ENCODE measurements at regions not wholly inside any gene's neighbourhood (a gene's known extent, or its start where the extent isn't known, plus 50 kb on each side); places are given as distances from the start of the nearest gene placed in this dataset.
"Not testable (repeated sequence)": the region's sequence is repeated elsewhere in the genome, so short reads cannot be mapped to it uniquely, and the experiment has no call there.

DNA sequence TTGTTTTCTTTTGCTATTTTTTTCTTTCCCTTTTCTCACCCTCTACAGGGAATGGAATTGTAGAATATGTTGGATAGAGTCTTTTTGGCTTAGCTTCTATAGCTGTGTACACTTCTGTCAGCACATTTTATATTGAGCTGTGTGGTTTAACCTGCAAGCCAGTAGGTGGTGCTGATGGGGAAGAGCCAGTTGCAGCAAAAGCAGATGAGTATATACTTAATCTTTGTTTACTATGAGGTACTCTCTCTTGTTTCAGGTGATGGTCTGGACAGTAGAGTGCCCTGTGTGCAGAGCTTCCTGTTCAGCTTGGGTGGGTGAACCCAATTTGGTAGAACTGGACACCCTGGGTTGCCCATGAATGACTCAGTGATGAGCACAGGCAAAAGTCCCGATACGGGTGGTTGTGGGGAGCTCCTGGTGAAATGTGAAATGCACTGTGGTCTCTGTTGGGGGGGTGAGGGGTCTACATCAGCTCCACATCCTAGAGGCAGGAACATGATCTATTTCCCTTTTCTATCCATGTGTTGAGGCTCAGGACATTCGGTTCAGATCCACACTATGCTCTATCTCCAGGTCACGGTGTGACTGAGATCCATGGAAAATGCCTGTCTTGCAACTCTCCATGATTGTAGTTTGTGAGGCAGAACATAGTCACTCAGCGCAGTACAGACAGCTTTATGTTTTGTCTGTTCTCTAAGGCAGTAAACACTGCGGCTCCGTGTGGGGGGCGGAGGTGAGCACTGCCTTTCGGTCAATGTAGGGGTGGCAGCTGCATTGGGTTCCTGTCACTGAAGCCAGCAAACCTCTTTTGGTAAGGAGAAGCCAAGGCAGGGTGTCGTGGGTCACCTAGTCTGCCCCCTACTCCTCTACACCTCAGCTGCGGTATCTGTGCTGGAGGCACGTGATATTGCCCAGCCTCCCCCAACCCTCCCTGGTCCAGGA is 353.2 kb downstream of the PRR16 start:
- no peak for DNase-seq (ENCODE audit: low read depth)

DNA sequence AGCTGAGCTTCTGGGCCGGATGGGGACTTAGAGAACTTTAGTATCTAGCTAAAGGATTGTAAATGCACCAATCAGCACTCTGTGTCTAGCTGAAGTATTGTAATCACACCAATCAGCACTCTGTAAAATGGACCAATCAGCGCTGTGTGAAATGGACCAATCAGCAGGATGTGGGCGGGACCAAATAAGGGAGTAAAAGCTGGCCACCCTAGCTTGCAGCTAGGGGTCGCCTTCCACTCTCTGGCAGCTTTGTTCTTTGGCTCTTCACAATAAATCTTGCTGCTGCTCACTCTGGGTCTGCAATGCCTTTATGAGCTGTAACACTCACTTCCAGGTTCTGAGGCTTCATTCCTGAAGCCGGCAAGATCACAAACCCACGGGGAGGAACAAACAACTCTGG is 354.0 kb downstream of the PRR16 start:
- no peak for DNase-seq (ENCODE audit: low read depth)

DNA sequence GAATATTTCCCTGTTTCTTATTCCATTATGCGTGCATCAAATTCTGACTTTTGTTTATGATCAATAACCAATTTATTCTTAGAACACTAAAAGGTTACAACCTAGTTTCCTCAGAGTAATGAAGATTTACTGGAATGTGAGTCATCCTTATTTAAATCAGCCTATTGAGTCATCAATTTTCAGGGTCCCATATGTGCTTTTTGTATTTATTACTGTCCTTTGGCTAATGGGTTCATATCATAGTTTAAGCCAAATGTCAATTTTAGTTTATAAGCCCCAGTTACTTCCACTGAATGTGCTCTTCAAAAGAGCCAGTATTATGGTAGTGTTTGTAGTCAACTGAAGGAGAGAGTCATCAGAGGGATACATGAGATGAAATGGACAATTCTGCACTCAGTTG is 359.2 kb downstream of the PRR16 start:
- no peak for DNase-seq (ENCODE audit: low read depth)

DNA sequence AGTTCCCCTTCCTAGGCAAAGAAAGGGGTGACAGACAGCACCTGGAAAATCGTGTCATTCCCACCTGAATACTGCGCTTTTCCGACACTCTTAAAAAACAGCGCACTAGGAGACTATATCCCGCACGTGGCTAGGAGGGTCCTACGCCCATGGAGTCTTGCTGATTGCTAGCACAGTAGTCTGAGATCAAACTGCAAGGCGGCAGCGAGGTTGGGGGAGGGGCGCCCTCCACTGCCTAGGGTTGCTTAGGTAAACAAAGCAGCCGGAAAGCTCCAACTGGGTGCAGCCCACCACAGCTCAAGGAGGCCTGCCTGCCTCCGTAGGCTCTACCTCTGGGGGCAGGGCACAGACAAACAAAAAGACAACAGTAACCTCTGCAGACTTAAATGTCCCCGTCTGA is 367.5 kb downstream of the PRR16 start:
- not testable (repeated sequence) for DNase-seq (ENCODE audit: low read depth)

DNA sequence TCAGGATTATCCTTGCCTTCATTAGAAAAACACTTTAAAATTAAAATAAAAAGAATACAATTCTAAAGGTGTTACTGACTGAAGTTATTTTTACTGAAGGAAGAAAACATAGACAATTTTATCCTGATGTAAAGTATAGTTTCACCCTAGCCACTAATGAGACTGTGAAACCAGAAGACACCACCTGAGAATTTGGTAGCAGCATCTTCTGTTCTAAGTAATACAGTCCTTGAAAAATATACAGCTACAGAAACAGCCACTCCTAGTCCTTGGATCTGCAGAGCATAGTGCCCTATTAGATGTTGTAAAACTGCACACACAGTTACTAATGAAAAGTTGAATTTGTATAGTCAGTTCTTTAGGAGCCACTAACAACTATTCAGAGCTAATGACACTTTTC is 377.7 kb downstream of the PRR16 start:
- no peak for DNase-seq (ENCODE audit: low read depth)

DNA sequence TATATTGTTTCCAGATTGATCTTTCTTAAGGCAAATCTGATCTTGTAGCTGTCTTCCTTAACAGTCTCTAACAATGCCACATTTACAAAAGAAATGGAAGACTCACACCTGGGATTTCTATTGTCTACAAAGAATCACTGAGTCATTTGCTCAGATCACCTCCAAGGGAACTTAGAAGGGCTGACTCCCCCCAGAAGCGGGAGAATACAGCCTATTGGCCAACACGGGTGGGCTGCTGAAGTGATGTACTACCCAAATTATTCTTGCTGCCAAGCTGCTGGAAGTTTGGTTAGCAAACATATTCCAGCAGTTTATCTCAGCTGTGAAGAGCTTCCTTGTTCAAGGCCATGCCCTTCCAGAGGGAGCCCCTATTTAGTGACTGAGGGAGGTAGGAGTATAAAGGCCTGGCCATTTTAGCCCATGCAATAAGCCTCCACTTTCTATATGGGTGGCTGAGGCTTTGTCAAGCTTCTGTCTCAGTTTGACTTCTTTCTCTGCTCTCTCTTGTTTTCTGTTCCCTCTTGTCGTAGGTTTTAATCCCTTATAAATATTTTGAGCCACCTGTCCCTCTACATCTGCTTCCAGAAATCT is 379.4 kb downstream of the PRR16 start:
- no peak for DNase-seq (ENCODE audit: low read depth)

DNA sequence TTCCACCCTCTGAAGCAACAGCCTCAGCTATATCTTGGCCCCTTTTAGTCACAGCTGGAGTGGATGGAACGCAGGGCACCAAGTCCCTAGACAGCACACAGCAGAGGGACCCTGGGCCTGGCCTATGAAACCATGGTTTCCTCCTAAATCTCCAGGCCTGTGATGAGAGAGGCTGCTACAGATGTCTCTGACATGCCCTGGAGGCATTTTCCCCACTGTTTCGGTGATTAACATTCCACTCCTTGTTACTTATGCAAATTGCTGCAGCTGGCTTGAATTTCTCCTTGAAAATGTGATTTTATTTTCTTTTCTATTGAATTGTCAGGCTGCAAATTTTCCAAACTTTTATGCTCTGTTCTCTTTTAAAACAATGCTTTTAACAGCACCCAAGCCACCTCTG is 384.8 kb downstream of the PRR16 start:
- DNase-seq (ENCODE audit: low read depth): no peak

DNA sequence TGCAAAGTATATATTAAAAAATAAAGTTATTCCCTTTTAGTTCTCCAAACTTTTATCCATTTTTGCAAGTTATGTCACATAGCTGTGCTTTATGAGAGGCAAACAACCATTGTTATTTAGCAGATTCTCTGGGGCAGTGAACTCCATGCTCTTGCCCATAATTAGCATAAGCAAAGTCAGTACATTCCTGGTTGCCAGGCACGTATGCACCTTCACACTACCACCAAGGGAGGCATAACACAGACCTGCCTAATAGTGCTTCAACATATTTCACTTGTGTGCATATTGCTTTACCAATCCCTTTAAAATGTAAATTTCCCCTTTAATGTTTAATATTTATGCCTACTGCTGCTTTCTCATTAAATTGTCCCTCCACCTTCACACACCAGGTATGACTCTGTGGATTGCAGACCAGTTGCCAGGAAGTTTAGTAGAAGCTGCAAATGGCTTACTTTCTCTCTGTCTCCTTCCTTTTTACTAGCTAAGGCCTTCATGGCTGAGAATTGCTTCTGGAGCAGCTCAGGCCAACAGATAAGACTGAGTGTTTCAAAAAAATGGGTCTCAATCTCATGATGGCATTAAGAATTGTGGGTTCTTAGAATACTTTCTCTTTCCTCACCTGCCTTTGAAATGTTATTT is 388.2 kb downstream of the PRR16 start:
- no peak for DNase-seq (ENCODE audit: low read depth)

DNA sequence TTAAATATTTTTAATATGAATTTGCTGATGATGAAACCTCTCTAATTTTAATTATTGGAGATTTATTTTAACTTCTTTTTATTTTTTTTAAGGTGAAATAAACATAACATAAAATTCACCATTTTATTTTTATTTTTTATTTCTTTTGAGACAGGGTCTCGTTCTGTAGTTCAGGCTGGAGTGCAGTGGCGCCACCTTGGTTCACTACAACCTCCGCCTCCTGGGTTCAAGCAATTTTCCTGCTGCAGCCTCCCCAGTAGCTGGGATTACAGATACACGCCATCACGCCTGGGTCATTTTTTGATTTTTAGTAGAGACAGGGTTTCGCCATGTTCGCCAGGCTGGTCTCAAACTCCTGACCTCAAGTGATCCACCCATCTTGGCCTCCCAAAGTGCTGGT is 402.9 kb downstream of the PRR16 start:
- no peak for DNase-seq (ENCODE audit: low read depth)

DNA sequence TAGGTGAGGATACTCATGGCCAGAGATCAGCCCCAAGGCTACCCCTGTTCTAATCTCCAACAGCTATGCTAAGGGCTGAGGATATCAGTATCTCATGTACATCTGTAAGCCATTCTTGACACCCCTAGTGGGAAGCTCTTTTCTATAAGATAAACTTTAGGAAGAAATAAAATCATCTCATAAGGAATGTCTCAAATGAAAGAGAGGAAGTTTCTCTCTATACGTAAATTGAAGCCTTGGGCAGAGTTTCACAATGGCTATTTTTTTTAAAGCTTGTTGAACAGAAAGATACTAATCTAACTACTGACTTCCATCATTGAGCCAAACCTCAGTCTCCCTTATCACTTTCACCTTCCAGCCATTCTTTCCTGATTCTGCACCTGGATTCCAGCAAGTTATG is 405.7 kb downstream of the PRR16 start:
- DNase-seq (ENCODE audit: low read depth): no peak

DNA sequence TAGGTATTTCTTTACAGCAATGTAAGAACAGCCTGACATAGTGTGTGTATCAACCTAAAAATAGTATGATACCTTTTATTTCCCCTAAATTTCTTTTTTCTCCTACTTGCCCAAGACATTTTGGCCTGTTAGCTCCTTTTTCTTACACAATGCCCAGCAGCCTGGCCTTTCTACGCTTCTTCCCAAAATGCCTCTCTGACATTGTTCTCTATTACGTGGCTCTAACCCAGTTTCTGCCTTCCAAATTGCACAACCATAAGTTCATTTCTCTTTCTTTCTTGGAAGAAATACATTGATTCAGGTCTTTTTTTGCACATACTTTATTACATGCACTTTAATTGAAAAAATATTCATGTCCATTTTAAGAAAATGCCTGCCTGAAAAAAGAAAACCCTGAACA is 408.2 kb downstream of the PRR16 start:
- no peak for DNase-seq (ENCODE audit: low read depth)

DNA sequence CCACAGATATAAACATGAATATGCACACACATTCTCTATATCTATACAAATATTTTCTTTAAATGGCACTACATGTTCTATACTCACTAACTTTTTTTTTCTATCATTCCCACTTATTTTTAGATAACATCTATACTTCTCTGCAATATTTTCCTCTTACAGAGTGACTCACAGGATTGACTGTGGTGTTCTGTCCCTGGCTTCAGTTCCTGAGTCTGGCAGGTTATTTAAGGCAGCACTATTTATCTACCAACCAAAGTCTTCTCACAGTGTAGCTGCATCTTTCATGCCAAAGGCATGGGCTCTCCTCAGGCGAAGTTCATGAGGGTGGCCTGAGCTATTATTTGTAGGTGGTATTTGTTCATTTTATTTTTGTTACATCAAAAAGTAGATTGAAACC is 409.0 kb downstream of the PRR16 start:
- DNase-seq (ENCODE audit: low read depth): no peak

DNA sequence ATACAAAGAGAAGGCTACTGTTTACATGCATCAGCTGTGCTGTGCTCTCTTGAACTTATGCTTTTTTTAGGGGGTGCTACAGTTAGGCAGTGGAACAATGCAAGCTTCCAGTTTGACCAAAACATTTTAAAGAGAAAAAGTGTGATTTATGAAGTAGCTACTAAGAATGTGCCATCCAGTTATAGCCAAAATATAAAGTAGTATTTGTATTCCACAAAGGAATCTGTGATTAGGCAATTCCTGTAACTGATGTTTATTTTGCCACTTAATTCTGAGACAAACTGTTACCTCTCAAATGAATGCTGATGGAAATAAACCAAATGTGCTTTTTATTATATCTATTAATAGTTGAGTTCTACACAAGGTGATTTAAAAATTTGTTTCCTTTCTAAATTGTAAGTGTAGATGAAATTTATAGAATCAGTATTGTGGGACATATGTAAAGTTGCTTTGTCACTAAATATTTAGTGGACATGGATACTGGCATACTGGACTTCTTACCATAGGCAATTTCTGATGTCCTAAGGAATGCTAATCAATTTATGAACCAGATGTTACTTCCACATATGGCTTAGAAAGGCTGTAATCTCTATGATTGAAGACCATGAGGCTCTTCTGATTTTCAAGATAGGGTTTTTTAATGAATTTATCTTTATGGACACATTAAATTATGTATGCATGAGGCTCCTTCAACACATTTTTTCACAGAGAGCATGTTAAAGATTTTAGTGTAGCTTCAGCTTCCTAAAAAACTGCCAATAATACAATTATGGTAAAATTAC is 410.2 kb downstream of the PRR16 start:
- no peak for DNase-seq (ENCODE audit: low read depth)

DNA sequence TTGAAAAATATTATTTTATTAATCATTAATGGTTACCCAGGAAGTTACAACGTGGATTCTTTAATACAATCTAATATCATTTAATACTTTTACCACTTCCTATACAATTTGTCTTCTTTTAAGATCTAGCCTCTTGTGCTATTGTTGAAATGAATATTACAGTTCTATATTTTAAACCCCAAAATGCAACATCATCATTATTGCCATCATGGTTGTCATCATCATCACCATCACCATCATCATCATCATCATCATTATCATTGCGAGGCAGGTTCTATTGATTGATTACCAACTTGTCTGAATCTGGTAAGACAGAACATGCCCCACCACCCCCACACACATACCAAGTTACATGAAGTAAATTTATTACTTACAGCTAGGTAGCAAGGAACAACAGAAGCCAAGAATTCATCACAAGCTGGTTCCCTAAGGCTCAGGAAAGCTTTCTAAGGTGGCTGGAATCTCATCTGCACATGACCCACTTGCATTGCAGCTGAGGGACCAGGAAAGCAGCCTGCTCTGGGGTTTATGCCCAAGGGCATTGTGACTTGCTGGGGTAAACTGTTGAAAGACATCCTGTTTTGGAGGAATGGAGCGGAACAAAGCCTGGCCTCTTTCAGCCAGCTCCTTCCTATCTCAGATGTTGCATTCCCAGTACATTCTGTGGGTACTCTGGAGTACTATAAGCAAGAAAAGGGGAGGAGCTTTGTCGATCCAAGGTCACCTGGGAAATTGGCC is 418.1 kb downstream of the PRR16 start:
- no peak for DNase-seq (ENCODE audit: low read depth)

DNA sequence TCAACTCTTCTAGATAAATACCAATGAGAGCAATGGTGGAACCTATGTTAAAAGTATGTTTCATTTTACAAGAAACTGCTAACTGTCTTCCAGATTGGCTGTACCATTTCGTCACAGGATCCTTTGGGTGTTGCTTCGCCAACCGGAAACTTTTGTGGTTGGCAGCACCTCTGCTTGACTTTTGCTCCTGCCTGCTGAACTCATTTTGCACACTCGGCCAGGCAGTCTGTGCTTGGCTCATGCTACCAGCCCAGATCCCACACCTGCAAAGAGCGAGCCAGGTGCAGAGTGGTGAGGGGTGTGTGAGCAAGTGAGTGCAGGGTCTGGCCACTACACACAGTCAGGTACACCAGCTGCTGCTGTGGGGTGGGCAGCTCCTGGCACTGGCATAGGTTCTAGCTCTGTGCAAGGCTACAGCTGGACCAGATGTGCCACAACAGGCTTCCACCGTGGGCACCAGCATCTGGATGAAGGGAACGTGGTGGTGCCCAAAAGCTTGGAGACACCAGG is 422.3 kb downstream of the PRR16 start:
- DNase-seq (ENCODE audit: low read depth): no peak

DNA sequence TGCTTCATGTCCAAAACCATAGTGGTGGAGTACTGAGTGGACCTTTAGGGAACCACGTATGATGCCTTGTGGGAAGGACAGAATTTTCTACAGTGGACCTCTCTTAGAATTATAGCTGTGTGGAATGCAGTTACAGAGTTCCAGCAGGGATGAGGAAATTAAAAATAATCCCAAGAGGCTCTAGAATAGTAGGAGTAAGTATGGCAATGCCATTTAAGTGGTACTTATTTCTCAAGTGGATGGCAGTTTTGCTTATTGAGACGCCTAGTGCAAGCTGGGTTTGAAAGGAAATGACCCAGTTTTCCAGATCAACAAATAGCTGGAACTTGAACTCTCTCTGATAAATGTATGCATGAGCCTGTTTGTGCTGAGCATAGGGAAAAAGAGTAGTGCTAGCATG is 431.6 kb downstream of the PRR16 start:
- no peak for DNase-seq (ENCODE audit: low read depth)

DNA sequence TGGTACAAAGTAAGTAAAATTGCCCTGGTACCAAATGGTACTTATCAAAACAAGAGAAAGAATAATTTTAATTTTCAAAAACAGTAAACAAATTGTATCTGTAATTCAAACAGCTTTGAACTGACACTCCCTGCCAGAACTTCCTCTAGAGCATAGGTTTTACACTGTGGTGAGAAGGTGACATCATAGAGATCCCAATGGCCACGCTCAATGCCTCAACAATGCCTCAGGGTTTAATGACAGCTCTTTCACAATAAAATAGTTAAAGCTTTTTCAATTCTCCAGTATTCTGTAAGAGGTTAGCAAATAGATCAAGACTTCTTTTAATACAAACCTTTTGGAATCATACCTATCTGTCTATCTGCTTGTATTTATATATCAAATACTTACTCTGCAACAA is 437.1 kb downstream of the PRR16 start:
- no peak for DNase-seq (ENCODE audit: low read depth)

DNA sequence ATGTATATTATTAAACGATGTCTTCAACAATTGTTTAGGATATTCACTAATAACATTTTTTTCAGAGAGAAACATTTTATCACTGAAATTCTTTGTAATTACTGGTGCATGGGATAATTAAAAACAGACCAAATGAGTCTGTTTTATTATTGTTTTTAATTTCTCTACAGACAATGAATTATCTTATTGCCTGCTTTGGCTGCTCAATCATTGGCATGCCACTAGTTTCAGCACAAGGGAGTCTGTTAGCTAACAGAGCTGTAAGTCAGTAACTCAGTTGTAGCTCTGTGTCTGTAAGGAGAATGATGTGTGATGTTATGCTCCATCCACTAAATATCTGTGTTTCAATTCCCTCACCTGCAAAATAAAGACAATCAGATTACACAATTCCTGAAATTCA is 443.9 kb downstream of the PRR16 start:
- DNase-seq (ENCODE audit: low read depth): no peak

DNA sequence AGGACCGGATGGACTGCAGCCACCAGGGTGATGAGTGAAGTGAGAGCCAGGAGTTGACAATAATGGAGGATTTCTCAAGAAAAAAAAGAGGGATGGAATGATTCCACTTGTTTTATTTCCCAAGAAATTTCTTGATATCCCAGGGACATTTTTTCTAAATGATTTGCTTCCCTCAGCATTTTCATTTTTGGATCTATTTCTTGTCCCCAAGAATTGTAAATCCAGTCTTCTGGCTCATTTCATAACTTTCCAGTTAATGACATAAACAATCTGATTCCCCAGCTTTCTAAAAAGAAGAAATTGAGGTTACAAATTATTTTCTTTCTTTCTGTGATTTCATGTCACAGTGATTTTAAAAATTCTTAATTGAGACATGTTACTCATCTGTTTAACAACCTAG is 446.5 kb downstream of the PRR16 start:
- no peak for DNase-seq (ENCODE audit: low read depth)

DNA sequence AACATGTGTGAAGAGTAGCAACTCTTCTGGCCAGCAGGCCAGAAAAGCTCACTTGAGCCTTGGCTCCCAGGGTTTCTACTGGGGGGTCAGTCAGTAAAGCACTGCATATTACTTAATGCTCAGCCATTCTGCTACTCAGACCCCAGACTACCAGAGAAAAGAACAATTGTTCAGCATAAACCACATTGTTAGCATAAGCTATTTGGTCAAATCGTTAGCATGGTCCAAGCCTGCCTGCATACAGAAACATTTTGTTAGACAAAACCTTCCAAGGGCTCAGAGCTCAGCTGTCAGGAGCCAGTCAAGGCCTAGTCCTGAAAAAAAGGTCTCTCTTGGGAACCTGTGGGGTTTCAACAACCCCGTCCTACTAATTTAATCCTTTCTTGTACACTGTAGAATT is 449.3 kb downstream of the PRR16 start:
- DNase-seq (ENCODE audit: low read depth): no peak

DNA sequence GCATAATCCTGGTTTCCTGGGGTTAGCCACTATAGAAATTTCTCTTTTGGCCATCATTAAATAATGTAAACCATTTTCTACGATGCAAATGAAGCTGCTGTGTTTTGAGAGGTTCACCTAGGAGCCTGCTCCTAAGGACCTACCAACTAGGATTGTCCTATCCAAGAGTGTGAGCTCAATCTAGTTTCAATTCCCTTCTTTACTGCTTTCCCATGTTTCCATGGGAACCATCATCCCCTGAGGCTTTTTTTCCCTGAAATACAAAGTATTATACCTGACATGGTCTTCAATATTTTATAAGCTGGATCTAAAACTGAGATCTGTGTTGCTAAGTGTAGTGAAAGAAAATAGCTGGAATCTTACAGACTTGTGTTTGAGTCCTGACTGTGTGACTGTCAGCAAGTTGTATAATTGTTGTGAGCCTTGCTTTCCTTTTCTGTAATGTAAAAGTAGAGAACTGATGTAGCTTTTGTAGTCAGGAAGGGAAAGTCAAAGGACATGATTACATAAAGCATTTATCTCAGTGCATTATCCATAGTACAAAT is 453.2 kb downstream of the PRR16 start:
- DNase-seq (ENCODE audit: low read depth): no peak

Data from forelimb muscle (tissue), 1 donor.